ENCODE measurements at regions not wholly inside any gene's neighbourhood (a gene's known extent, or its start where the extent isn't known, plus 50 kb on each side); places are given as distances from the start of the nearest gene placed in this dataset.

GRCh38 chr18:10298346-10298745 is 156.1 kb upstream of the APCDD1 start:
- 84% methylated on average over 8 of the region's 8 CpGs for WGBS, 2 donors
- no peak for TF ChIP-seq CTCF (IDR thresholded peaks at IDR 0.05)

GRCh38 chr18:10299643-10300042 is 154.8 kb upstream of the APCDD1 start:
- no peak overlapping the region for H3K27ac ChIP-seq
- ATAC-seq (peak in 3 of 8 donors; percentile 21 to 28 (median 25)), DNase-seq (no peak)
- WGBS, 2 donors = 68 to 71% methylated on average over 6 of the region's 6 CpGs
- H3K27me3 ChIP-seq = no peaks in the 10 kb centered on the region
- H3K4me1 ChIP-seq = peaks cover 0 to 11% (median 0%) of the 10 kb centered on the region in 9 donors
- no peaks in the 10 kb centered on the region for H3K36me3 ChIP-seq
- no peak for TF ChIP-seq CTCF (IDR thresholded peaks at IDR 0.05)
- no peak overlapping the region for H3K4me3 ChIP-seq
- no peaks in the 10 kb centered on the region for H3K9me3 ChIP-seq
- intact Hi-C loops (cut with DNase I) = no loop called here

More at GRCh38 chr18:10298346-10298745, 156.1 kb upstream of the APCDD1 start:
- Histone ChIP-seq H3K4me1 (peaks cover 0 to 11% (median 0%) of the 10 kb centered on the region in 9 donors), H3K27me3 (no peaks in the 10 kb centered on the region), H3K4me3 (no peak overlapping the region), H3K36me3 (no peaks in the 10 kb centered on the region), H3K9me3 (no peaks in the 10 kb centered on the region), H3K27ac (no peak overlapping the region)
- peak in 1 of 8 donors; percentile 22 for ATAC-seq
- no peak for DNase-seq
- intact Hi-C loops (cut with DNase I) = no loop called here

GRCh38 chr18:10300739-10301138 is 153.7 kb upstream of the APCDD1 start:
- intact Hi-C loops (cut with DNase I) = no loop called here

GRCh38 chr18:10301831-10302483 is 152.5 kb upstream of the APCDD1 start:
- WGBS, 2 donors = 87 to 93% methylated on average over 5 of the region's 5 CpGs
- Histone ChIP-seq H3K4me3 (no peak overlapping the region), H3K4me1 (peaks cover 0 to 11% (median 0%) of the 10 kb centered on the region in 9 donors), H3K27ac (no peak overlapping the region), H3K27me3 (no peaks in the 10 kb centered on the region), H3K36me3 (no peaks in the 10 kb centered on the region), H3K9me3 (no peaks in the 10 kb centered on the region)
- TF ChIP-seq CTCF (IDR thresholded peaks at IDR 0.05) = no peak
- intact Hi-C loops (cut with DNase I) = no loop called here
- DNase-seq (no peak), ATAC-seq (peak in 1 of 8 donors; percentile 43)

More at GRCh38 chr18:10300739-10301138, 153.7 kb upstream of the APCDD1 start:
- peaks cover 0 to 11% (median 0%) of the 10 kb centered on the region in 9 donors for H3K4me1 ChIP-seq
- no peaks in the 10 kb centered on the region for H3K27me3 ChIP-seq
- no peak for TF ChIP-seq CTCF (IDR thresholded peaks at IDR 0.05)
- H3K9me3 ChIP-seq = no peaks in the 10 kb centered on the region
- H3K27ac ChIP-seq = no peak overlapping the region
- H3K36me3 ChIP-seq = no peaks in the 10 kb centered on the region
- DNase-seq (no peak), ATAC-seq (no peak)
- WGBS, 2 donors = 89 to 92% methylated on average over 7 of the region's 7 CpGs
- no peak overlapping the region for H3K4me3 ChIP-seq
